RWPE1 (cell line): ENCODE measurements at regions not wholly inside any gene's neighbourhood (a gene's known extent, or its start where the extent isn't known, plus 50 kb on each side); places are given as distances from the start of the nearest gene placed in this dataset.
A peak's percentile ranks its signal among the peaks of the same experiment; 100 is the strongest.

Experiments
- CTCF ChIA-PET: fragments of 350-600 bp; sonication (Branson Sonifier 250); formaldehyde crosslinking; extraction: SDS; loops from one replicate; lab custom pipeline; 2021; lab: Yijun Ruan, JAX
- POLR2A ChIA-PET: fragments of 400-600 bp; formaldehyde crosslinking; extraction: SDS; loops from one replicate; lab custom pipeline; 2020; ENCODE audit warnings: antibody characterized with exemption; ENCODE audit not compliant: low non-redundant PET; lab: Yijun Ruan, JAX
- DNase-seq: peaks from one replicate; pipeline ENCODE4 v3.0.0; 2012; ENCODE audit warnings: low spot score
- H3K27ac ChIP-seq: fragments of 450-650 bp; 2 replicates; pipeline ENCODE4 v1.5.1; 2017
- TF ChIP-seq, protein P1 (sequence below): fragments of 450-650 bp; conservative IDR thresholded peaks from 2 replicates; pipeline ENCODE4 v1.5.1; 2017; ENCODE audit warnings: low read depth, mild to moderate bottlenecking

GRCh38 chr14:32009221-32009975 lies 67.7 kb upstream of the ARHGAP5 start:
- ChIA-PET POLR2A (no interaction called here), CTCF (interaction anchor here (0.6 kb wide), 1 partner anchor 67 kb away, joined by 3 read pairs; the partner anchor contains the start of gene ARHGAP5)
- TF ChIP-seq, protein P1, sequence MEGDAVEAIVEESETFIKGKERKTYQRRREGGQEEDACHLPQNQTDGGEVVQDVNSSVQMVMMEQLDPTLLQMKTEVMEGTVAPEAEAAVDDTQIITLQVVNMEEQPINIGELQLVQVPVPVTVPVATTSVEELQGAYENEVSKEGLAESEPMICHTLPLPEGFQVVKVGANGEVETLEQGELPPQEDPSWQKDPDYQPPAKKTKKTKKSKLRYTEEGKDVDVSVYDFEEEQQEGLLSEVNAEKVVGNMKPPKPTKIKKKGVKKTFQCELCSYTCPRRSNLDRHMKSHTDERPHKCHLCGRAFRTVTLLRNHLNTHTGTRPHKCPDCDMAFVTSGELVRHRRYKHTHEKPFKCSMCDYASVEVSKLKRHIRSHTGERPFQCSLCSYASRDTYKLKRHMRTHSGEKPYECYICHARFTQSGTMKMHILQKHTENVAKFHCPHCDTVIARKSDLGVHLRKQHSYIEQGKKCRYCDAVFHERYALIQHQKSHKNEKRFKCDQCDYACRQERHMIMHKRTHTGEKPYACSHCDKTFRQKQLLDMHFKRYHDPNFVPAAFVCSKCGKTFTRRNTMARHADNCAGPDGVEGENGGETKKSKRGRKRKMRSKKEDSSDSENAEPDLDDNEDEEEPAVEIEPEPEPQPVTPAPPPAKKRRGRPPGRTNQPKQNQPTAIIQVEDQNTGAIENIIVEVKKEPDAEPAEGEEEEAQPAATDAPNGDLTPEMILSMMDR, result no peak
- DNase-seq, result no peak
- no peak overlapping the region for H3K27ac ChIP-seq

GRCh38 chr14:32009976-32010581 lies 67.0 kb upstream of the ARHGAP5 start:
- no peak overlapping the region for H3K27ac ChIP-seq
- ChIA-PET CTCF (interaction anchor here (0.6 kb wide), 1 partner anchor 67 kb away, joined by 3 read pairs; the partner anchor contains the start of gene ARHGAP5), POLR2A (no interaction called here)
- TF ChIP-seq, protein P1, result no peak
- DNase-seq, result no peak

- H3K27ac ChIP-seq, result no peak overlapping the region
- POLR2A ChIA-PET, result interaction anchor here (0.5 kb wide), 1 partner anchor 41 kb away, joined by 3 read pairs; no protein-coding TSS in a partner anchor
- CTCF ChIA-PET, result interaction anchor here (0.5 to 0.6 kb wide), 2 partner anchors 591 to 680 kb away, joined by 3 to 5 read pairs; no protein-coding TSS in a partner anchor
- TF ChIP-seq, protein P1, result no peak
- peak; percentile 69 for DNase-seq
Measured at GRCh38 chr14:32010604-32011125, 66.4 kb upstream of the ARHGAP5 start.

DNA sequence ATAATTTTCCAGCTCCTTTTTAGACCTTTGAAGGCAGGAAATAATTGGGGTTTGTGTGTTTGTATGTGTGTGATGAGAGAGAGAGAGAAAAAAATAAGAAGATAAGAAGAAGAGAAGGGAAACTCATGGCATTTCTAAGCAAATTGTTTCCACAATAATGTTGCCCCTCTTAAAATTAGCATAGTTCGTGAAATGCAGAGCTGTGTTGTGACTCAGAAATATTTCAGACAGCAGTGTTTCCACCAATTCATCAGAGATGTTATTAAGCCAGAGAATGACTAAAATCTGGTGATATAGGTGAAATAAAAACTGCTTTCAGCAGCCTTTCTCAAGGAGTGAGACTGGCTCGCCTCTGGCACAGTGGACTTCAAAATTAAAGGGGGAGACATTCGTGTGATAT lies 65.9 kb upstream of the ARHGAP5 start:
- no peak for DNase-seq
- TF ChIP-seq, protein P1, result no peak
- POLR2A ChIA-PET, result interaction anchor here (0.5 kb wide), 1 partner anchor 42 kb away, joined by 3 read pairs; no protein-coding TSS in a partner anchor
- CTCF ChIA-PET, result interaction anchor here (0.6 to 0.8 kb wide), 3 partner anchors 13 to 680 kb away, joined by 3 to 5 read pairs (median 3); no protein-coding TSS in a partner anchor
- H3K27ac ChIP-seq, result no peak overlapping the region

- TF ChIP-seq, protein P1, result no peak
- ChIA-PET CTCF (no interaction called here), POLR2A (no interaction called here)
- DNase-seq, result no peak
- H3K27ac ChIP-seq, result no peak overlapping the region
Measured at GRCh38 chr14:32012062-32012461, 65.0 kb upstream of the ARHGAP5 start.

GRCh38 chr14:32012571-32012970 lies 64.5 kb upstream of the ARHGAP5 start:
- POLR2A ChIA-PET, result no interaction called here
- no peak overlapping the region for H3K27ac ChIP-seq
- no peak for DNase-seq
- CTCF ChIA-PET, result no interaction called here
- TF ChIP-seq, protein P1, result no peak
